ENCODE measurements at regions not wholly inside any gene's neighbourhood (a gene's known extent, or its start where the extent isn't known, plus 50 kb on each side); places are given as distances from the start of the nearest gene placed in this dataset.

DNA sequence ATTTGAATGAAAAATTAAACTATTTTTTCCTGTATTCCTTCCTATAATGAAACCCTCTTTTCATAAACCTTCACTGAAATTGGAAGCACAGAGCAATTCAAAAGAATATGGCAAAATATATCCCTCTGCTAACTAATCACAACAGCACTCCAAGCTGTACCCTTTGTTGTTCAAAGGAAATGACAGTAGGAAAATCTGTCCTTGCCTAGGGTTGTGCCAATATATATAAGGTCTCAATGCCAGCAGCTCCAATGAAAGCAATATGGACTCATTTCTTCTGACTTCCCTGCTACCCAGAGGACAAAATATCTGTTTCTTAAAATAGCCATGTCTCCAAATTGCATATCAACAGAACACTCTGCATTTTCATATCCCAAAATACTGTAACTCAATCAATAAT lies 373.9 kb upstream of the MC4R start:
- DNase-seq (ENCODE audit: low spot score): no peak
- TF ChIP-seq CTCF (conservative IDR thresholded peaks at IDR 0.05; ENCODE audit: low read depth): no peak
- POLR2A ChIA-PET (ENCODE audit: low non-redundant PET): no interaction called here

GRCh38 chr18:60746919-60747318 lies 374.3 kb upstream of the MC4R start:
- POLR2A ChIA-PET (ENCODE audit: low non-redundant PET): no interaction called here
- no peak overlapping the region for H3K27ac ChIP-seq
- CTCF ChIA-PET: interaction anchor here (0.6 kb wide), 1 partner anchor 1675 kb away, joined by 4 read pairs; no protein-coding TSS in a partner anchor
- no peak for DNase-seq (ENCODE audit: low spot score)
- no peak for TF ChIP-seq CTCF (conservative IDR thresholded peaks at IDR 0.05; ENCODE audit: low read depth)

More for the DNA sequence above, 373.9 kb upstream of the MC4R start:
- CTCF ChIA-PET: no interaction called here
- no peak overlapping the region for H3K27ac ChIP-seq

- TF ChIP-seq CTCF (conservative IDR thresholded peaks at IDR 0.05; ENCODE audit: low read depth): no peak
- DNase-seq (ENCODE audit: low spot score): no peak
- no peak overlapping the region for H3K27ac ChIP-seq
- CTCF ChIA-PET: interaction anchor here (0.6 to 0.7 kb wide), 2 partner anchors 904 to 1632 kb away, joined by 3 read pairs; no protein-coding TSS in a partner anchor
- POLR2A ChIA-PET (ENCODE audit: low non-redundant PET): no interaction called here
Measured at GRCh38 chr18:60753753-60754152, 381.2 kb upstream of the MC4R start.

DNA sequence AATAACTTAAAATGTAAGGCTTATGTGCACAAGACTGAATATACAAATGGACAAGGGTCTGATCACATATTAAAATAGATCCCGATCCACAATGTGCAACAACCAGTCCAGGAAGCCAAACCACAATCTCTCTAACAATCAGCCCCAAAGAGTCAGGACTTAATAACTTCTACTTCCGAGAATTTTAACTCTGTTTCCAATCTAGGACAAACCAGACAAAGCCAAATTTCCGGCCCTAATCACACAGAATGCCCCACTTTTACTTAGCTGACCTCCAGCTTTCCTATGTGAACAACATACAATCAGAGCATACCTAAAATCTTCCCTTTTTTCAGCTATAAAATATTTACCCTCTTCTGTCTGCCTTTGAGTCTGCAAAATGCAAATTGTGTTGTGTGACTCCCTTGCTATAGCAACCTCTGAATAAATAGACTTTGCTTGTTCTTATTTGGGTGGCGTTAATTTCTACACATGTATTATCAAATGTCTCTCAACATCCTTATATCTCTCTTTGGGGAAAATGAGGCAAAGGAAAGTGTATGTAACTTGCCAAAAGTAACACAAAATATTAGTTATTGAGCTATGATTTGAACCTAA lies 381.9 kb upstream of the MC4R start:
- H3K27ac ChIP-seq: no peak overlapping the region
- no peak for DNase-seq (ENCODE audit: low spot score)
- ChIA-PET CTCF (interaction anchor here (0.7 kb wide), 1 partner anchor 1633 kb away, joined by 3 read pairs; no protein-coding TSS in a partner anchor), POLR2A (ENCODE audit: low non-redundant PET) (no interaction called here)
- no peak for TF ChIP-seq CTCF (conservative IDR thresholded peaks at IDR 0.05; ENCODE audit: low read depth)

GRCh38 chr18:60755134-60755533 lies 382.6 kb upstream of the MC4R start:
- no peak for DNase-seq (ENCODE audit: low spot score)

GRCh38 chr18:60775978-60776377 lies 403.4 kb upstream of the MC4R start:
- no peak overlapping the region for H3K27ac ChIP-seq
- ChIA-PET CTCF (no interaction called here), POLR2A (ENCODE audit: low non-redundant PET) (no interaction called here)
- no peak for DNase-seq (ENCODE audit: low spot score)
- TF ChIP-seq CTCF (conservative IDR thresholded peaks at IDR 0.05; ENCODE audit: low read depth): no peak

More at GRCh38 chr18:60755134-60755533, 382.6 kb upstream of the MC4R start:
- no peak overlapping the region for H3K27ac ChIP-seq
- TF ChIP-seq CTCF (conservative IDR thresholded peaks at IDR 0.05; ENCODE audit: low read depth): no peak
- ChIA-PET POLR2A (ENCODE audit: low non-redundant PET) (no interaction called here), CTCF (no interaction called here)

Measured in RWPE1 (cell line).